H1 (cell line): ENCODE measurements at regions not wholly inside any gene's neighbourhood (a gene's known extent, or its start where the extent isn't known, plus 50 kb on each side); places are given as distances from the start of the nearest gene placed in this dataset.

Experiments used
- CTCF ChIA-PET: fragments of 300-600 bp; sonication (Branson Sonifier 250); formaldehyde crosslinking; loops from one replicate; lab custom pipeline; 2021; ENCODE audit not compliant: partially characterized antibody; lab: Charles Lee
- POLR2A ChIA-PET: fragments of 300-600 bp; sonication (Branson Sonifier 250); formaldehyde crosslinking; loops from one replicate; lab custom pipeline; 2021; ENCODE audit warnings: inconsistent platforms; ENCODE audit not compliant: partially characterized antibody; lab: Charles Lee
- DNase-seq, 2 experiments: peaks; one replicate each; pipeline versions ENCODE4 v3.0.0 to v3.0.0-alpha.2; 2010 to 2022; ENCODE audit warnings: low spot score in 2 of 2, low read depth in 1 of 2, mixed read lengths in 1 of 2
- FAIRE-seq: peaks from 2 replicates; lab custom pipeline; 2011; peaks lifted over from hg19 to GRCh38; lab: Jason Lieb, UNC
- H2AFZ ChIP-seq: 2 replicates; pipeline ENCODE4 v1.8.1; 2012; ENCODE audit warnings: low read length, inconsistent platforms
- H2AK5ac ChIP-seq: 2 replicates; pipeline ENCODE4 v1.6.1; 2013; ENCODE audit warnings: low read depth, low read length
- H2BK120ac ChIP-seq: replicated peaks from 2 replicates; pipeline ENCODE3; 2013; ENCODE audit warnings: low read depth, low read length, inconsistent platforms
- H2BK12ac ChIP-seq: 2 replicates; pipeline ENCODE4 v1.6.1; 2013; ENCODE audit warnings: low read depth, low read length
- H2BK15ac ChIP-seq: 2 replicates; pipeline ENCODE4 v1.6.1; 2013; ENCODE audit warnings: low read length
- H2BK20ac ChIP-seq: 2 replicates; pipeline ENCODE4 v1.6.1; 2013; ENCODE audit warnings: low read length
- H2BK5ac ChIP-seq: 2 replicates; pipeline ENCODE4 v1.6.1; 2013; ENCODE audit warnings: low read depth, low read length
- H3K14ac ChIP-seq: 2 replicates; pipeline ENCODE4 v1.6.1; 2013; ENCODE audit warnings: inconsistent platforms; ENCODE audit not compliant: insufficient read length
- H3K18ac ChIP-seq: 2 replicates; pipeline ENCODE4 v1.6.1; 2013; ENCODE audit warnings: low read length; ENCODE audit errors: extremely low read depth
- H3K23ac ChIP-seq: 2 replicates; pipeline ENCODE4 v1.6.1; 2013; ENCODE audit warnings: inconsistent platforms; ENCODE audit not compliant: insufficient read length
- H3K23me2 ChIP-seq: 2 replicates; pipeline ENCODE4 v1.6.1; 2013; ENCODE audit warnings: low read depth, low read length
- H3K27ac ChIP-seq: 2 replicates; pipeline ENCODE4 v1.6.1; 2011; ENCODE audit warnings: low read depth, low read length, inconsistent platforms
- H3K27me3 ChIP-seq, 4 experiments: replicated peaks in 1 of 4; 1 replicate in 1 of 4; 2 replicates in 3 of 4; pipeline versions ENCODE4 v1.6.1 to v1.8.1; 2011 to 2013; ENCODE audit warnings: low read length in 3 of 4, mild to moderate bottlenecking in 3 of 4, inconsistent platforms in 2 of 4, mixed read lengths in 2 of 4, moderate library complexity in 1 of 4; ENCODE audit not compliant: control insufficient read depth in 3 of 4, insufficient read depth in 3 of 4; ENCODE audit errors: extremely low read depth in 1 of 4
- H3K36me3 ChIP-seq, 4 experiments: 2 replicates each; pipeline versions ENCODE4 v1.6.1 to v1.8.1; 2011 to 2013; ENCODE audit warnings: mild to moderate bottlenecking in 4 of 4, low read length in 3 of 4, moderate library complexity in 2 of 4, control low read depth in 1 of 4, inconsistent platforms in 1 of 4; ENCODE audit not compliant: insufficient read depth in 4 of 4, control insufficient read depth in 2 of 4
- H3K4ac ChIP-seq: replicated peaks from 2 replicates; pipeline ENCODE3; 2013; ENCODE audit warnings: low read length, low read depth, mixed read lengths, inconsistent platforms; ENCODE audit not compliant: insufficient read length
- H3K4me1 ChIP-seq, 4 experiments: replicated peaks in 1 of 4; 1 replicate in 1 of 4; 2 replicates in 3 of 4; pipeline versions ENCODE4 v1.6.1 to v1.8.1; 2011 to 2013; ENCODE audit warnings: low read length in 3 of 4, inconsistent platforms in 2 of 4, mixed read lengths in 1 of 4; ENCODE audit not compliant: insufficient read depth in 4 of 4, control insufficient read depth in 3 of 4
- H3K4me2 ChIP-seq, 2 experiments: 2 replicates each; pipeline versions ENCODE4 v1.6.1 to v1.8.1; 2011 to 2013; ENCODE audit warnings: low read depth in 2 of 2, low read length in 2 of 2, control low read depth in 1 of 2, inconsistent platforms in 1 of 2, mild to moderate bottlenecking in 1 of 2; ENCODE audit not compliant: insufficient read depth in 1 of 2
- H3K4me3 ChIP-seq, 4 experiments: fragments of 200-600, 300-600 bp in 1 of 4; sonication (generic), shearing (Covaris generic), sonication (Bioruptor Twin) in 1 of 4; 2 replicates each; pipeline versions ENCODE4 v1.5.1 to v1.8.1; 2011 to 2016; ENCODE audit warnings: low read length in 4 of 4, low read depth in 3 of 4, control low read depth in 2 of 4, inconsistent platforms in 2 of 4, mild to moderate bottlenecking in 2 of 4, mixed read lengths in 1 of 4, moderate library complexity in 1 of 4; ENCODE audit not compliant: insufficient read depth in 2 of 4; ENCODE audit errors: extremely low read depth in 1 of 4
- H3K56ac ChIP-seq: replicated peaks from 2 replicates; pipeline ENCODE3; 2013; ENCODE audit warnings: low read depth, mild to moderate bottlenecking, mixed read lengths, low read length, inconsistent platforms; ENCODE audit not compliant: insufficient read length
- H3K79me1 ChIP-seq: 2 replicates; pipeline ENCODE4 v1.6.1; 2013; ENCODE audit warnings: low read depth, low read length, control low read depth
- H3K79me2 ChIP-seq, 2 experiments: 2 replicates each; pipeline versions ENCODE4 v1.6.1 to v1.8.1; 2012 to 2013; ENCODE audit warnings: low read length in 2 of 2, mild to moderate bottlenecking in 2 of 2, inconsistent platforms in 1 of 2; ENCODE audit not compliant: insufficient read depth in 2 of 2, control insufficient read depth in 1 of 2
- H3K9ac ChIP-seq, 4 experiments: replicated peaks in 1 of 4; 1 replicate in 1 of 4; 2 replicates in 3 of 4; pipeline versions ENCODE4 v1.6.1 to v1.8.1; 2011 to 2013; ENCODE audit warnings: low read depth in 3 of 4, low read length in 3 of 4, control low read depth in 2 of 4, mild to moderate bottlenecking in 2 of 4, moderate library complexity in 2 of 4, inconsistent platforms in 1 of 4; ENCODE audit errors: extremely low read depth in 1 of 4
- H3K9me3 ChIP-seq, 2 experiments: 2 replicates each; pipeline versions ENCODE4 v1.6.1 to v1.8.1; 2012 to 2013; ENCODE audit warnings: mild to moderate bottlenecking in 2 of 2, moderate library complexity in 2 of 2, control low read depth in 1 of 2, inconsistent platforms in 1 of 2, low read depth in 1 of 2, low read length in 1 of 2, mixed read lengths in 1 of 2; ENCODE audit not compliant: insufficient read depth in 2 of 2
- H4K20me1 ChIP-seq, 2 experiments: replicated peaks in 1 of 2; 2 replicates each; pipeline versions ENCODE3 to v1.8.1; 2011 to 2013; ENCODE audit warnings: inconsistent platforms in 2 of 2, low read length in 2 of 2, mild to moderate bottlenecking in 1 of 2; ENCODE audit not compliant: insufficient read depth in 2 of 2, control insufficient read depth in 1 of 2
- H4K5ac ChIP-seq: 2 replicates; pipeline ENCODE4 v1.6.1; 2013; ENCODE audit warnings: low read length, low read depth, mixed read lengths, inconsistent platforms; ENCODE audit not compliant: insufficient read length
- H4K8ac ChIP-seq: 2 replicates; pipeline ENCODE4 v1.8.0; 2013; ENCODE audit warnings: mild to moderate bottlenecking, moderate library complexity, low read length, inconsistent platforms; ENCODE audit not compliant: insufficient read depth; ENCODE audit errors: extremely low read depth
- H4K91ac ChIP-seq: replicated peaks from 2 replicates; pipeline ENCODE3; 2013; ENCODE audit warnings: low read length, mixed read lengths, inconsistent platforms; ENCODE audit not compliant: insufficient read length
- ASH2L ChIP-seq: fragments of 200-600, 300-600 bp; sonication (generic); IDR thresholded peaks from one replicate; pipeline ENCODE4 v1.7.1; 2017; ENCODE audit warnings: low read length
- ATF2 ChIP-seq: IDR thresholded peaks from 2 replicates; pipeline ENCODE4 v1.6.1; 2012; ENCODE audit warnings: low read length, inconsistent platforms
- FOSL1 ChIP-seq: IDR thresholded peaks from 2 replicates; pipeline ENCODE4 v1.6.1; 2011; ENCODE audit warnings: mild to moderate bottlenecking, low read depth, low read length, moderate library complexity; ENCODE audit not compliant: insufficient read depth
- HDAC6 ChIP-seq: IDR thresholded peaks from one replicate; pipeline ENCODE4 v1.7.1; 2012; ENCODE audit warnings: low read depth, mild to moderate bottlenecking, inconsistent platforms, low read length, moderate library complexity
- JUN ChIP-seq: IDR thresholded peaks from 2 replicates; pipeline ENCODE4 v1.6.1; 2011; ENCODE audit warnings: low read depth, mild to moderate bottlenecking, improper control_type of control experiment, low read length
- MAFK ChIP-seq: IDR thresholded peaks from 2 replicates; pipeline ENCODE4 v1.6.1; 2012; ENCODE audit warnings: low read depth, mild to moderate bottlenecking, improper control_type of control experiment, low read length
- PHF8 ChIP-seq: fragments of 200-600 bp; sonication (generic); conservative IDR thresholded peaks from 2 replicates; pipeline ENCODE4 v1.7.1; 2012; ENCODE audit warnings: low read depth, mild to moderate bottlenecking, inconsistent platforms, low read length, moderate library complexity
- SUZ12 ChIP-seq: fragments of 200-600 bp; sonication (generic); IDR thresholded peaks from 2 replicates; pipeline ENCODE4 v1.6.1; 2012; ENCODE audit warnings: mild to moderate bottlenecking, inconsistent platforms, low read length, moderate library complexity, mixed read lengths
- WGBS, 2 experiments: shearing (Covaris generic) in 1 of 2; methylation state at CpG; one replicate each; pipeline versions ENCODE4 v1.1.6 to v1.1.7; 2013 to 2015; ENCODE audit warnings: low lambda C conversion rate in 2 of 2, mixed read lengths in 2 of 2, inconsistent platforms in 1 of 2, low coverage in 1 of 2, missing lambda C conversion rate in 1 of 2; ENCODE audit not compliant: insufficient replicate concordance in 2 of 2, insufficient coverage in 1 of 2, insufficient read length in 1 of 2; ENCODE audit errors: extremely low coverage in 1 of 2, missing lambda C conversion rate in 1 of 2; 5-methylcytosine and 5-hydroxymethylcytosine counted together

GRCh38 chr5:163135849-163136248 lies 301.5 kb upstream of the CCNG1 start:
- Histone ChIP-seq H2BK120ac (no peak overlapping the region), H3K9me3 (no peaks in the 10 kb centered on the region), H4K8ac (no peak overlapping the region), H3K4ac (no peak overlapping the region), H3K56ac (no peak overlapping the region), H3K4me1 (no peaks in the 10 kb centered on the region), H3K36me3 (no peaks in the 10 kb centered on the region), H2BK15ac (no peak overlapping the region), H4K5ac (no peak overlapping the region), H3K79me1 (no peaks in the 10 kb centered on the region), H3K23me2 (no peaks in the 10 kb centered on the region), H3K79me2 (no peaks in the 10 kb centered on the region), H2BK20ac (no peak overlapping the region), H4K91ac (no peak overlapping the region), H2AFZ (no peak overlapping the region), H3K9ac (no peak overlapping the region), H2AK5ac (no peak overlapping the region), H3K4me2 (no peak overlapping the region), H3K27me3 (no peaks in the 10 kb centered on the region)
- WGBS, 2 experiments = 92% methylated on average over 2 of the region's 2 CpGs; no CpG with 5 or more reads in 1 of the 2 experiments
- POLR2A ChIA-PET = no interaction called here
- no peak for FAIRE-seq
- TF ChIP-seq ATF2 (no peak), HDAC6 (no peak), SUZ12 (no peak), ASH2L (no peak), FOSL1 (no peak), MAFK (no peak), PHF8 (no peak), JUN (no peak)
- TF ChIP-seq, all 59 proteins: peak for 0
- no peak overlapping the region for H3K4me3 ChIP-seq
- DNase-seq = no peak
- no peak overlapping the region for H3K27ac ChIP-seq
- no peak overlapping the region for H2BK5ac ChIP-seq
- H2BK12ac ChIP-seq = no peak overlapping the region
- H3K23ac ChIP-seq = no peak overlapping the region
- CTCF ChIA-PET = no interaction called here
- H3K18ac ChIP-seq = no peak overlapping the region
- no peaks in the 10 kb centered on the region for H4K20me1 ChIP-seq
- H3K14ac ChIP-seq = no peak overlapping the region
